Keratinocyte (primary cell): ENCODE measurements at regions not wholly inside any gene's neighbourhood (a gene's known extent, or its start where the extent isn't known, plus 50 kb on each side); places are given as distances from the start of the nearest gene placed in this dataset.

ENCODE experiments used
- EZH2 ChIP-seq: IDR thresholded peaks from one replicate; pipeline ENCODE4 v1.6.1; 2012; ENCODE audit warnings: inconsistent platforms, mild to moderate bottlenecking, low read length, moderate library complexity
- TF ChIP-seq, protein P1 (sequence below), 3 experiments: IDR thresholded peaks in 1 of 3; conservative IDR thresholded peaks in 1 of 3; optimal IDR thresholded peaks in 1 of 3; 2 replicates in 2 of 3; 3 replicates in 1 of 3; pipeline versions ENCODE3 to v1.5.1; 2011; ENCODE audit warnings: low read length in 3 of 3, mild to moderate bottlenecking in 3 of 3, moderate library complexity in 2 of 3, control low read depth in 1 of 3, inconsistent platforms in 1 of 3; ENCODE audit not compliant: insufficient read depth in 2 of 3; ENCODE audit errors: extremely low read depth in 1 of 3

DNA sequence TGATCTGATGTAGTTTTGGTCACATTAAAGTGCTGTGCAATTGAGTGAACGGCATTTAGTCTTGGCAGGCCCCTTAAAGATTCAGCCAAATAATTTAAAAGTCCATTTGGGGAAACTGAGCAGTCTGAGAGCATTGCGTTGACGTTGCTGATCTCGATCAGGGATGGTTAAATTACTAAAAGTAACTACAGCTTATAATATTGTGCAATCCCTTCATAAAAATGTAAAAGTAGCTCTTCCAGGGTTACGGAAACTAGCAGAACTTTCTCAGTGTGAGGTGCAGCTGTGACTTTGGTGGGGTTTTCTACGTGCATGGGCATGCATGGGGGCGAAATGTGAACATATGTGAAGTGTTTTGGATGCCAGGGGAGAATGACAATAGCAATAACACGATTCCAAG, 184.5 kb upstream of the RNF32 start:
- TF ChIP-seq, protein P1, sequence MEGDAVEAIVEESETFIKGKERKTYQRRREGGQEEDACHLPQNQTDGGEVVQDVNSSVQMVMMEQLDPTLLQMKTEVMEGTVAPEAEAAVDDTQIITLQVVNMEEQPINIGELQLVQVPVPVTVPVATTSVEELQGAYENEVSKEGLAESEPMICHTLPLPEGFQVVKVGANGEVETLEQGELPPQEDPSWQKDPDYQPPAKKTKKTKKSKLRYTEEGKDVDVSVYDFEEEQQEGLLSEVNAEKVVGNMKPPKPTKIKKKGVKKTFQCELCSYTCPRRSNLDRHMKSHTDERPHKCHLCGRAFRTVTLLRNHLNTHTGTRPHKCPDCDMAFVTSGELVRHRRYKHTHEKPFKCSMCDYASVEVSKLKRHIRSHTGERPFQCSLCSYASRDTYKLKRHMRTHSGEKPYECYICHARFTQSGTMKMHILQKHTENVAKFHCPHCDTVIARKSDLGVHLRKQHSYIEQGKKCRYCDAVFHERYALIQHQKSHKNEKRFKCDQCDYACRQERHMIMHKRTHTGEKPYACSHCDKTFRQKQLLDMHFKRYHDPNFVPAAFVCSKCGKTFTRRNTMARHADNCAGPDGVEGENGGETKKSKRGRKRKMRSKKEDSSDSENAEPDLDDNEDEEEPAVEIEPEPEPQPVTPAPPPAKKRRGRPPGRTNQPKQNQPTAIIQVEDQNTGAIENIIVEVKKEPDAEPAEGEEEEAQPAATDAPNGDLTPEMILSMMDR (optimal IDR thresholded peaks at IDR 0.05 in 1 of 3, IDR thresholded peaks at IDR 0.05 in 1 of 3, conservative IDR thresholded peaks at IDR 0.05 in 1 of 3; ENCODE audit: extremely low read depth in 1 of 3, insufficient read depth in 2 of 3, low read length in 3 of 3) = no peak
- TF ChIP-seq EZH2 = no peak
